GM12878 (cell line): ENCODE measurements at regions not wholly inside any gene's neighbourhood (a gene's known extent, or its start where the extent isn't known, plus 50 kb on each side); places are given as distances from the start of the nearest gene placed in this dataset.

Experiments
- ATAC-seq: fragments of 200-7000 bp; cut with Tn5 transposase; 3 replicates; pipeline ENCODE4 v1.9.1; 2020; ENCODE audit warnings: mild to moderate bottlenecking, moderate library complexity
- BruUV-seq: library from RNA; stranded (reverse); fragments of 400-500 nt; replicated peaks from 2 replicates; lab custom pipeline; 2021; lab: Mats Ljungman, UMichigan
- CTCF ChIA-PET: fragments of 300-600 bp; sonication (Branson Sonifier 250); formaldehyde crosslinking; extraction: SDS; loops from one replicate; lab custom pipeline; 2021; ENCODE audit warnings: inconsistent platforms; lab: Yijun Ruan, JAX
- POLR2A ChIA-PET: fragments of 350-600 bp; formaldehyde crosslinking; extraction: SDS; loops from one replicate; lab custom pipeline; 2021; ENCODE audit warnings: inconsistent platforms; lab: Charles Lee
- RAD21 ChIA-PET: fragments of 300-600 bp; sonication (Branson Sonifier 250); formaldehyde crosslinking; loops from one replicate; lab custom pipeline; 2023; ENCODE audit warnings: antibody characterized with exemption; ENCODE audit not compliant: unreplicated experiment; lab: Charles Lee
- SMC1A ChIA-PET: fragments of 300-600 bp; sonication (Branson Sonifier 250); formaldehyde crosslinking; loops from one replicate; lab custom pipeline; 2023; ENCODE audit not compliant: unreplicated experiment, uncharacterized antibody; lab: Charles Lee
- DNase-seq: peaks from one replicate; pipeline ENCODE4 v3.0.0-alpha.2; 2011; ENCODE audit warnings: low read depth, low spot score
- FAIRE-seq: peaks from 3 replicates; lab custom pipeline; 2011; peaks lifted over from hg19 to GRCh38; lab: Jason Lieb, UNC
- H2AFZ ChIP-seq: 2 replicates; pipeline ENCODE4 v1.6.0; 2011; ENCODE audit warnings: low read depth, low read length, control low read depth; ENCODE audit not compliant: control insufficient read depth
- H3K27ac ChIP-seq: 2 replicates; pipeline ENCODE4 v1.5.1; 2011; ENCODE audit warnings: control low read depth; ENCODE audit not compliant: control insufficient read depth, insufficient read depth
- H3K27me3 ChIP-seq, 2 experiments: replicated peaks in 1 of 2; 2 replicates each; pipeline versions ENCODE4 v1.6.0 to v1.6.1; 2011; ENCODE audit warnings: low read length in 1 of 2; ENCODE audit not compliant: control insufficient read depth in 2 of 2, insufficient read depth in 2 of 2
- H3K36me3 ChIP-seq, 2 experiments: 2 replicates each; pipeline ENCODE4 v1.5.1; 2011; ENCODE audit warnings: low read length in 1 of 2; ENCODE audit not compliant: control insufficient read depth in 2 of 2, insufficient read depth in 2 of 2
- H3K4me1 ChIP-seq: 2 replicates; pipeline ENCODE4 v1.6.1; 2011; ENCODE audit warnings: mild to moderate bottlenecking, low read length, moderate library complexity, mixed read lengths; ENCODE audit not compliant: control insufficient read depth, insufficient read depth
- H3K4me2 ChIP-seq: 2 replicates; pipeline ENCODE4 v1.6.0; 2011; ENCODE audit warnings: control low read depth; ENCODE audit not compliant: control insufficient read depth, insufficient read depth
- H3K4me3 ChIP-seq: fragments of 200-600 bp; sonication (generic); 2 replicates; pipeline ENCODE4 v1.5.1; 2016
- H3K79me2 ChIP-seq: 2 replicates; pipeline ENCODE4 v1.6.0; 2011; ENCODE audit warnings: low read length; ENCODE audit not compliant: control insufficient read depth, insufficient read depth
- H3K9ac ChIP-seq: 2 replicates; pipeline ENCODE4 v1.8.0; 2011; ENCODE audit warnings: low read length, control low read depth, mixed read lengths; ENCODE audit not compliant: control insufficient read depth, insufficient read depth
- H3K9me3 ChIP-seq: replicated peaks from 3 replicates; pipeline ENCODE4 v1.5.1; 2011; ENCODE audit warnings: mild to moderate bottlenecking, low read length; ENCODE audit not compliant: control insufficient read depth, insufficient read depth
- H4K20me1 ChIP-seq: 2 replicates; pipeline ENCODE4 v1.6.0; 2011; ENCODE audit not compliant: control insufficient read depth, insufficient read depth
- BACH1 ChIP-seq: fragments of 450-650 bp; IDR thresholded peaks from 2 replicates; pipeline ENCODE4 v1.6.1; 2017; ENCODE audit warnings: mild to moderate bottlenecking, borderline replicate concordance
- BMI1 ChIP-seq: fragments of 450-650 bp; IDR thresholded peaks from 2 replicates; pipeline ENCODE4 v1.6.1; 2016; ENCODE audit warnings: mild to moderate bottlenecking, moderate library complexity, borderline replicate concordance
- BRCA1 ChIP-seq: IDR thresholded peaks from 2 replicates; pipeline ENCODE4 v1.6.1; 2011; ENCODE audit warnings: low read depth, low read length, improper control_type of control experiment
- CBX5 ChIP-seq: sonication (generic); IDR thresholded peaks from 2 replicates; pipeline ENCODE4 v1.6.1; 2016; ENCODE audit warnings: low read depth, moderate library complexity, mild to moderate bottlenecking, inconsistent platforms
- CHD1 ChIP-seq: IDR thresholded peaks from 2 replicates; pipeline ENCODE4 v1.6.1; 2012; ENCODE audit warnings: low read depth, low read length, improper control_type of control experiment
- GABPA ChIP-seq: IDR thresholded peaks from 2 replicates; pipeline ENCODE4 v1.6.1; 2014; ENCODE audit warnings: antibody characterized with exemption, low read depth, mild to moderate bottlenecking, inconsistent platforms
- JUND ChIP-seq: IDR thresholded peaks from 2 replicates; pipeline ENCODE4 v1.6.1; 2012; ENCODE audit warnings: low read depth, mild to moderate bottlenecking, low read length, improper control_type of control experiment, moderate library complexity
- KLF5 ChIP-seq: fragments of 450-650 bp; IDR thresholded peaks from 2 replicates; pipeline ENCODE4 v1.6.1; 2014; ENCODE audit warnings: mild to moderate bottlenecking; ENCODE audit not compliant: partially characterized antibody
- NBN ChIP-seq: fragments of 450-650 bp; IDR thresholded peaks from 2 replicates; pipeline ENCODE4 v1.6.1; 2016
- POLR2AphosphoS2 ChIP-seq: IDR thresholded peaks from 2 replicates; pipeline ENCODE4 v1.6.1; 2011; ENCODE audit warnings: low read depth, mild to moderate bottlenecking, low read length, improper control_type of control experiment, moderate library complexity
- SMAD5 ChIP-seq: IDR thresholded peaks from 2 replicates; pipeline ENCODE4 v1.6.1; 2016; ENCODE audit warnings: antibody characterized with exemption, low read depth
- YBX1 ChIP-seq: fragments of 450-650 bp; IDR thresholded peaks from 2 replicates; pipeline ENCODE4 v1.6.1; 2016; ENCODE audit warnings: antibody characterized with exemption
- ZSCAN29 ChIP-seq: fragments of 450-650 bp; IDR thresholded peaks from 2 replicates; pipeline ENCODE4 v1.6.1; 2017; ENCODE audit warnings: mild to moderate bottlenecking, moderate library complexity
- ZZZ3 ChIP-seq: IDR thresholded peaks from 2 replicates; pipeline ENCODE4 v1.6.1; 2011; ENCODE audit warnings: low read depth; ENCODE audit not compliant: control insufficient read depth, insufficient read length
- WGBS: methylation state at CpG from one replicate; pipeline ENCODE4 v1.1.6; 2016; ENCODE audit warnings: low lambda C conversion rate; ENCODE audit not compliant: insufficient replicate concordance, insufficient coverage; ENCODE audit errors: missing lambda C conversion rate; 5-methylcytosine and 5-hydroxymethylcytosine counted together
- in situ Hi-C: fragments of 300-500 bp; cut with MboI; formaldehyde crosslinking; loops from 9 replicates; pipeline ENCODE4 v1.14.3; 2018; ENCODE audit warnings: mixed read lengths
- intact Hi-C: fragments of 100-400 bp; cut with micrococcal nuclease; formaldehyde crosslinking; loops from one replicate; pipeline ENCODE4 v1.14.2; 2022; ENCODE audit not compliant: unreplicated experiment
- TF ChIP-seq, protein P1 (sequence below): fragments of 450-650 bp; conservative IDR thresholded peaks from 2 replicates; pipeline ENCODE4 v1.6.1; 2017; ENCODE audit warnings: mild to moderate bottlenecking, moderate library complexity

DNA sequence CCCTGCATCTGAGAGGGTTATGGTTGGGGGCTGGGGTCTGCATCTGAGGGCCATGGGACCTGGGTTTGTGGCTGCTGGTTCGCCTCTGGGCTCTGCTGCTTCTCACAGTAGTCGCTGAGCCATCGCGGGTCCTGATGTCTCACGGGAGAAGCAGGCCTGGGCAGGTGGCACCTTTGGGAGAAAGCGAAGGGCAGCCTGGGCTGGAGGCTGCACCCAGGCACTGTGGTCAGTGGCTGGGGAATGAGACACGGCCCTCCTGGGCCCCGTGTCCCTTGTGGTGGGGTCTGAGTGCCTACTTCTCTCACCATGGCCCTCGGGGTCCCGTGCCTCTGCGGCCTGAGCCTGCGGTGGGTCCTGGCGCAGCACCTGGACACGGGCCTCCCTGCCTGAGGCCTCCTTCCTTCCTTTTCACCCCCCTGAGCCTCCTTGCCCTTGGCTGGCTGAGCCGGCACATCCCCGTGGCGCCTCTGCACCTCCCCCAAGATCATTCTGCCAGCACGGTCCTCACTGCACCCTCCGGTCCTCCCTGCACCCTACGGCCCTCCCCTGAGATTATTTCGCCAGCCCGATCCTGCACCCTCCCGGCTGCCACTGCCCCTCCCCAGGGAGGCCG is 206.0 kb downstream of the ERMARD start:
- Histone ChIP-seq H3K4me1 (no peaks in the 10 kb centered on the region), H3K4me2 (no peak overlapping the region), H4K20me1 (no peaks in the 10 kb centered on the region), H3K79me2 (no peaks in the 10 kb centered on the region), H2AFZ (no peak overlapping the region), H3K9ac (no peak overlapping the region), H3K9me3 (no peaks in the 10 kb centered on the region; the same call in 2 of the 3 replicates), H3K4me3 (no peak overlapping the region), H3K36me3 (no peaks in the 10 kb centered on the region), H3K27me3 (no peaks in the 10 kb centered on the region), H3K27ac (no peak overlapping the region)
- ATAC-seq (no peak), DNase-seq (no peak), FAIRE-seq (no peak)
- CTCF ChIA-PET = no interaction called here
- BruUV-seq = no TSS peak
- intact Hi-C loops (no loop called here), in situ Hi-C loops (no loop called here)
- POLR2A ChIA-PET = no interaction called here
- SMC1A ChIA-PET = no interaction called here
- 52% methylated on average over 15 of the region's 24 CpGs for WGBS
- no peak for TF ChIP-seq ZSCAN29
- TF ChIP-seq SMAD5 = no peak
- no peak for TF ChIP-seq BMI1
- TF ChIP-seq BACH1 = no peak
- TF ChIP-seq CHD1 = no peak
- TF ChIP-seq YBX1 = no peak
- no peak for TF ChIP-seq GABPA
- no peak for TF ChIP-seq NBN
- no peak for TF ChIP-seq CBX5
- no peak for TF ChIP-seq JUND
- no peak for TF ChIP-seq POLR2AphosphoS2
- TF ChIP-seq, protein P1, sequence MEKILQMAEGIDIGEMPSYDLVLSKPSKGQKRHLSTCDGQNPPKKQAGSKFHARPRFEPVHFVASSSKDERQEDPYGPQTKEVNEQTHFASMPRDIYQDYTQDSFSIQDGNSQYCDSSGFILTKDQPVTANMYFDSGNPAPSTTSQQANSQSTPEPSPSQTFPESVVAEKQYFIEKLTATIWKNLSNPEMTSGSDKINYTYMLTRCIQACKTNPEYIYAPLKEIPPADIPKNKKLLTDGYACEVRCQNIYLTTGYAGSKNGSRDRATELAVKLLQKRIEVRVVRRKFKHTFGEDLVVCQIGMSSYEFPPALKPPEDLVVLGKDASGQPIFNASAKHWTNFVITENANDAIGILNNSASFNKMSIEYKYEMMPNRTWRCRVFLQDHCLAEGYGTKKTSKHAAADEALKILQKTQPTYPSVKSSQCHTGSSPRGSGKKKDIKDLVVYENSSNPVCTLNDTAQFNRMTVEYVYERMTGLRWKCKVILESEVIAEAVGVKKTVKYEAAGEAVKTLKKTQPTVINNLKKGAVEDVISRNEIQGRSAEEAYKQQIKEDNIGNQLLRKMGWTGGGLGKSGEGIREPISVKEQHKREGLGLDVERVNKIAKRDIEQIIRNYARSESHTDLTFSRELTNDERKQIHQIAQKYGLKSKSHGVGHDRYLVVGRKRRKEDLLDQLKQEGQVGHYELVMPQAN = no peak
- no peak for TF ChIP-seq KLF5
- TF ChIP-seq ZZZ3 = no peak
- no peak for TF ChIP-seq BRCA1
- RAD21 ChIA-PET = no interaction called here
